Testis (tissue), 2 donors: ENCODE measurements at regions not wholly inside any gene's neighbourhood (a gene's known extent, or its start where the extent isn't known, plus 50 kb on each side); places are given as distances from the start of the nearest gene placed in this dataset.

Source experiments
- DNase-seq: peaks from one replicate; pipeline ENCODE4 v3.0.0-alpha.2; 2019
- H3K27ac ChIP-seq, 2 donors: fragments of 200-600 bp; sonication (generic); one replicate each; pipeline ENCODE4 v1.5.1; 2019
- H3K27me3 ChIP-seq: fragments of 200-600 bp; sonication (generic); one replicate; pipeline ENCODE4 v1.5.1; 2019
- H3K36me3 ChIP-seq: fragments of 200-600 bp; sonication (generic); one replicate; pipeline ENCODE4 v1.5.1; 2017; ENCODE audit warnings: low read depth; ENCODE audit errors: missing control alignments
- H3K4me1 ChIP-seq: fragments of 200-600 bp; sonication (generic); one replicate; pipeline ENCODE4 v1.5.1; 2019
- H3K4me3 ChIP-seq, 2 donors: fragments of 200-600 bp; sonication (generic); one replicate each; pipeline ENCODE4 v1.5.1; 2017 to 2019
- H3K9me3 ChIP-seq: fragments of 200-600 bp; sonication (generic); one replicate; pipeline ENCODE4 v1.5.1; 2017
- POLR2A ChIP-seq: fragments of 450-650 bp; IDR thresholded peaks from one replicate; pipeline ENCODE4 v1.6.1; 2017; ENCODE audit warnings: antibody characterized with exemption, mild to moderate bottlenecking, moderate library complexity
- WGBS, 2 donors: methylation state at CpG; one replicate each; pipeline ENCODE4 v1.1.5; 2018; 5-methylcytosine and 5-hydroxymethylcytosine counted together
- intact Hi-C: fragments of 100-400 bp; cut with DNase I; formaldehyde crosslinking; loops from one replicate; pipeline ENCODE4 v1.15.1; 2023; ENCODE audit warnings: low total_unique reads
- TF ChIP-seq, protein P1 (sequence below), 3 experiments: fragments of 450-650 bp in 2 of 3; fragments of 200-600 bp in 1 of 3; sonication (generic) in 1 of 3; IDR thresholded peaks; one replicate each; pipeline ENCODE4 v1.5.1; 2016 to 2019; ENCODE audit warnings: antibody characterized with exemption in 3 of 3, mild to moderate bottlenecking in 2 of 3, moderate library complexity in 1 of 3

DNA sequence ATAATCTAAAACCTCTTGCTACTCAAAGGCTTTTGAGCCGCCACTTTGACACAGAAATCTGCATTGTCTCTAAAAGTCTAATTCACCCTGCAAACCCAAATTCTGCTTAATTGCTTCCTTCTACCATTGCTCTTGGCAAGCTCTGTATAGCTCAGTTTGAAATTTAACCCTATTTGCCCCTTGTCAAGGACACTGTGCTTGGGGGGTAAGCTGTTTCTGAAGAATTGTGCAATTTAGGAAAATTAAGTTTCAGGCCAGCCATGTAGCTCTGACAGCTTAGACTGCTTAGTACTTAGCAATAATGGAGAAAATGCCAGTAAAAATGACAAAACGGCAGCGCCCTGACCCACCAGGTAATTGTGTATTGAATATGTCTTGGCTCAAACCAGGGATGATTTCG lies 282.2 kb downstream of the OLFM4 start:
- Histone ChIP-seq H3K36me3 (no peaks in the 10 kb centered on the region), H3K4me3 (no peak overlapping the region), H3K4me1 (no peaks in the 10 kb centered on the region), H3K27ac (no peak overlapping the region), H3K9me3 (no peaks in the 10 kb centered on the region), H3K27me3 (no peaks in the 10 kb centered on the region)
- intact Hi-C loops = no loop called here
- whole genome bisulfite sequencing, 2 donors = 70 to 78% methylated on average over 4 of the region's 4 CpGs
- TF ChIP-seq, protein P1, sequence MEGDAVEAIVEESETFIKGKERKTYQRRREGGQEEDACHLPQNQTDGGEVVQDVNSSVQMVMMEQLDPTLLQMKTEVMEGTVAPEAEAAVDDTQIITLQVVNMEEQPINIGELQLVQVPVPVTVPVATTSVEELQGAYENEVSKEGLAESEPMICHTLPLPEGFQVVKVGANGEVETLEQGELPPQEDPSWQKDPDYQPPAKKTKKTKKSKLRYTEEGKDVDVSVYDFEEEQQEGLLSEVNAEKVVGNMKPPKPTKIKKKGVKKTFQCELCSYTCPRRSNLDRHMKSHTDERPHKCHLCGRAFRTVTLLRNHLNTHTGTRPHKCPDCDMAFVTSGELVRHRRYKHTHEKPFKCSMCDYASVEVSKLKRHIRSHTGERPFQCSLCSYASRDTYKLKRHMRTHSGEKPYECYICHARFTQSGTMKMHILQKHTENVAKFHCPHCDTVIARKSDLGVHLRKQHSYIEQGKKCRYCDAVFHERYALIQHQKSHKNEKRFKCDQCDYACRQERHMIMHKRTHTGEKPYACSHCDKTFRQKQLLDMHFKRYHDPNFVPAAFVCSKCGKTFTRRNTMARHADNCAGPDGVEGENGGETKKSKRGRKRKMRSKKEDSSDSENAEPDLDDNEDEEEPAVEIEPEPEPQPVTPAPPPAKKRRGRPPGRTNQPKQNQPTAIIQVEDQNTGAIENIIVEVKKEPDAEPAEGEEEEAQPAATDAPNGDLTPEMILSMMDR (IDR thresholded peaks at IDR 0.05) = no peak
- TF ChIP-seq POLR2A = no peak
- no peak for DNase-seq

DNA sequence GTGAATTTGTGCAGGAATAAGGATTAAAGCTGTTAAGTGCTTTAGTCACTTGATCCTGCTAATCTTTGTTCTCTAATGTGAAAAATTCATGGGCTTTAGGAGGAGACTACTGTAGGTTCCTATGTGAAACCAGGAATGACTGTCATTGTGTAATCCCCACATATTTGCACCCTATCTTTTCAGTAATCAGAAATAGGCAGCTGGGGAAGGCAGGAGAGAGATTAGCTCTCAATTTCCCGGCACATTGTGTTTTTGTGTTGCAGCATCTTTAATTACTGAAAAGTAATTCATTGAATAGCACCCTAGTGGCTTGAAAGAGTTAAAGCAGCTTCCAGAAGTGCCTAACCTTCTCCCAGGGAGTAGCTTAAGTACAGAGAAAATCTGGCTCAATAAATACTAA lies 282.9 kb downstream of the OLFM4 start:
- DNase-seq = no peak
- intact Hi-C loops = no loop called here
- Histone ChIP-seq H3K27me3 (no peaks in the 10 kb centered on the region), H3K4me1 (no peaks in the 10 kb centered on the region), H3K36me3 (no peaks in the 10 kb centered on the region), H3K27ac (no peak overlapping the region), H3K4me3 (no peak overlapping the region), H3K9me3 (no peaks in the 10 kb centered on the region)
- 38 to 43% methylated on average over 1 of the region's 1 CpG for WGBS, 2 donors
- TF ChIP-seq, protein P1 (IDR thresholded peaks at IDR 0.05) = no peak
- TF ChIP-seq POLR2A = no peak

DNA sequence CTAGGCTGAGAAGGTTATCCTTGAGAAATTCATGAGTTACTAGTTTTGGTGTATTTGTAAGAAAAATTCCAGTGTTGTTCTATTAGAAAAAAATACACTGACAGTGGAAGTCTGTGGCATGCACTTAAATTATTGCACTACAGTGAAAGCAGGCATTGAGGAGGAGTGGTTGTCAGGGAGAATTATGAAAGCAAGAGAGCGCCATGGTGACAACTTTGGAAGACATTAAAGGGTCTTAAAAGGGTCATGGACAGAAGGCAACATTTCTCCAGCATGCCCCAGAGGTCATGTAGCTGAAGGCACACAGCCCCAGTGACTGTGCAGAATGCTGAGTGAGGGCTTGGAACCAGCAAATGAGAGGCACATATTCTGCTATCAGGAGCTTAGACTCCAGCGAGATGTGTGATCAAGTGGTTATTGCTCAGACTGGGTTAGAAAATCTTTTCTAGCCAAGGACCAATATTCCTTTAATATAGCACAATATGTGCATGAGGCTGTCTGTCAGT lies 292.7 kb downstream of the OLFM4 start:
- Histone ChIP-seq H3K36me3 (no peaks in the 10 kb centered on the region), H3K27me3 (no peaks in the 10 kb centered on the region), H3K4me1 (no peaks in the 10 kb centered on the region), H3K4me3 (no peak overlapping the region), H3K27ac (no peak overlapping the region), H3K9me3 (no peaks in the 10 kb centered on the region)
- WGBS, 2 donors = 60 to 88% methylated on average over 2 of the region's 2 CpGs
- TF ChIP-seq, protein P1 (IDR thresholded peaks at IDR 0.05) = no peak
- TF ChIP-seq POLR2A = no peak
- no peak for DNase-seq
- intact Hi-C loops = no loop called here

DNA sequence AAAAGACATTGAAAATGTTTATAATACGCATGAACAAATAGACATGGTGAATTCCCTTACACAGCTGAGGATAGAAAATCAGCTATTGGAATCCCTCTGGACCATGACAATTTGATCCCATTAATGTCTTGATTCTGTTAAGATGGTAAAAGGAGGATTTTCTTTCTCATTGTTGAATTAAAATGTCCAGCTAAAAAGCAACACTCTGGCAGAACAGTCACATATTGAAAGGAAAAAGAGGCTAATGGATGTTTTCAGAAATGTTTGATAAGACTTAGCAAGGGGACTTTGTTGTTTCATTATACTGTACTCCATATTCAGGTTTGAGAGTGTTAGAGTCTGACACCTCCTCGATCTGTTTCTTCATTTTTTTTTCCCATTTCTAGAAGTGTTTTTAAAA lies 296.0 kb downstream of the OLFM4 start:
- Histone ChIP-seq H3K36me3 (no peaks in the 10 kb centered on the region), H3K4me1 (no peaks in the 10 kb centered on the region), H3K9me3 (no peaks in the 10 kb centered on the region), H3K4me3 (no peak overlapping the region), H3K27ac (no peak overlapping the region), H3K27me3 (no peaks in the 10 kb centered on the region)
- no peak for TF ChIP-seq POLR2A
- TF ChIP-seq, protein P1 (IDR thresholded peaks at IDR 0.05) = no peak
- DNase-seq = no peak
- intact Hi-C loops = no loop called here
- 56 to 61% methylated on average over 2 of the region's 2 CpGs for WGBS, 2 donors

DNA sequence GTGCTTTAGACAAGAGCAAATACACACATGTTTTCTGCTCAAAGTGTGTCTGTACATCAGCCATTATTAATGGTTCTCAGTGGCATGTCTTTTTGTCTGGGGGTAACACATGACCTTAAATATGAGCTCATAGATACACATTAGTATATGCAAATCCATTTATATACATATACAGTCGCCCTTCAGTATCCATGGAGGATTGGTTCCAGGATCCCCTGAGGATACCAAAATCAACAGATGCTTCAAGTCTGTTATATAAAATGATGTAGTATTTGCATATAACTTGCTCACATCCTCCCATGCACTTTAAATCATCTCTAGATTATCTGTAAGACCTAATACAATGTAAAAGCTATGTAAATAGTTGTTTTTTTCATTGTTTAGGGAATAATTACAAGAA lies 298.1 kb downstream of the OLFM4 start:
- TF ChIP-seq, protein P1 (IDR thresholded peaks at IDR 0.05) = no peak
- no peak for TF ChIP-seq POLR2A
- 73 to 89% methylated on average over 1 of the region's 1 CpG for WGBS, 2 donors
- Histone ChIP-seq H3K36me3 (no peaks in the 10 kb centered on the region), H3K4me3 (no peak overlapping the region), H3K4me1 (no peaks in the 10 kb centered on the region), H3K27ac (no peak overlapping the region), H3K27me3 (no peaks in the 10 kb centered on the region), H3K9me3 (no peaks in the 10 kb centered on the region)
- intact Hi-C loops = no loop called here
- DNase-seq = no peak
